ENCODE measurements at regions not wholly inside any gene's neighbourhood (a gene's known extent, or its start where the extent isn't known, plus 50 kb on each side); places are given as distances from the start of the nearest gene placed in this dataset.

- no peak for DNase-seq
Observed at GRCh38 chr4:3683077-3683743, 83.0 kb upstream of the ADRA2C start.

- no peak for DNase-seq
Observed at GRCh38 chr4:3682236-3683076, 83.7 kb upstream of the ADRA2C start.

DNA sequence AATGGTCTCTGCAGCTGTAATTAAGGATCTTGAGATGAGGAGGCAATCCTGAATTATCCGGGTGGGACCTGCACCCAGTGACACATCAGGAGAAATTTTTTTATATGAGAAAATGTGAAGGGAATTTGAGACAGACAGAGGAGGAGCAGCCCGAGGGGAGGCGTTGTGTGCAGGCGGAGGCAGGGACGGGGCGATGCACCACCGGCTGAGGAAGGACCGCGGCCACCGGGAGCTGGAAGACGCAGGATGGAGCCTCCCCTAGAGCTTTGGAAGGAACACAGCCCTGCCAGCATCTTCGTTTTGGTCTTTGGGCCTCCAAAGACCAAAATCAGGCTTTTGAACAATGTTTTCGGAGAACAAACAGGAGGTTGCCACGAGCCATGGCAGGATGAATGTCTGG lies 85.0 kb upstream of the ADRA2C start:
- no peak for DNase-seq

DNA sequence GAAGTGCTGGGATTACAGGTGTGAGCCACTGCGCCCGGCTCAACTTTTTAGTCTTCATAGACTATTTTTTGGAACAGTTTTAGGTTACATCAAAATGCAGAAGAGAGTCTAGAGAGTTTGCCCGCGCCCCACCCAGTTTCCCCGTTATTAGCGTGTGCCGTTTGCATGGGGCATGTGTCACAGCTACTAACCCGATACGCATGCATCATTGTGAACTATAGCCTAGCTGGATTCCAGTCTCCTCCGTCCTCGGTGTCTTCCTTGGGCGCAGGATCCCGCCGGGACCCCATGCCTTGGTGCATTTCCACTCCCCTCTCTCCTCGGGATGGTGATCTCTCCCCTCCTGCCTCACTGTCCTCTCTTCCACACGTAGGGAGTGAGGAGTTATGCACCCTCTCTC lies 85.5 kb upstream of the ADRA2C start:
- no peak for DNase-seq

GRCh38 chr4:3679851-3680311 lies 86.3 kb upstream of the ADRA2C start:
- no peak for DNase-seq

DNA sequence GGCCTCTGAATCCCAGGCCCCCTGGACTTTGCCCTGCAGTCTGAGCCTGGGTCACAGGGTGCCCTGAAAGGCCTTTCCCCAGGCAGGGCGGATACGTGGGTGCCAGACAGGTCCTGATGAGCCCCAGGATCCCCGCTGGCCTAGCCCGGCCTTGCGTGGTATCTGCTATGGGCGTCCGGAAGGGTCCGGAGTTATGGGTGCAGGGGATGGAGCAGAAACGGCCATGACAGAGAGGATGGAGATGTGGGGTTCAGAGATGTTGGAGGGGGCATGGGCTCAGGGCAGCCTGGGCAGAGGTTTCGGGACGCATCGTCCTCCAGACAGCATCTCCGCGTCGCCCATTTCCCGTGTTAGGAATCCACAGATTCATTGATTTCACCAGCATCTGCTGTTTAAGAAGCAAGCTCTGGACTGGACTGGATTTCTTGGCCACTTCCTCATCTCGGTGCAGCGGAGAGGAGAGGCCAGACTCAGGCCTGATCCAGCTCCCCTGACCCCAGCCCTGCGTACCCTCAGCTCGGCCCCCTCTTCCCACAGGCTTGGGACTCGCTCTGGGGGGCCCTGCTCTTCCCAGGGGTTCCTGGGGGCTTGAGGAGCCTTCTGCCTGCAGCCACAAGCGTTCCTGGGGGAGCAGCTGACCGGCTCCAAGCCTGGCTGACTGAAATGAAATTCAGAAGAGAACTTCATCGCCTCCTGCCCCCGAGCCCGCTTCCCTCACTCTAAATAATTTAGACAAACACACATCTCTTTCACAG lies 86.9 kb upstream of the ADRA2C start:
- DNase-seq = no peak

GRCh38 chr4:3677748-3678070 lies 88.5 kb upstream of the ADRA2C start:
- no peak for DNase-seq

GRCh38 chr4:3676907-3677747 lies 89.1 kb upstream of the ADRA2C start:
- DNase-seq = no peak

DNA sequence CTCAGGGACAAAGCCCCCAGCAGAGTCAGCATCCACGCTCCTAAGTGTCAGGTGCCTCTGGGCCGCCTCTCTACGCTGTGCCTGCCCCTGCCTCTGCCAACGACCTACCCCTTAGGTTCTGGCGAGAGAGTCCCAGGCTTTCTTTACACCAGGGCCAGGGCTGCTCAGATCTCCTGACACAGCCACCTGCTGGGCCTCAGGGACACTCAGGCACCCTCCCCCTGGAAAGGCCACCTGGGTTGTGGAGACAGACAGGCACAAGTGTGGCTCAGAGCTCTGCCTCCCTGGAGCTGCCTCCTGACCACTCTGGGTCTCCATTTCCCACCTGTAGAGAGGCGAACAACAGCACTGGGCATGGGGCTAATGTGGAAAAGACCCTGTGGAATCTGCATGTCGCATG lies 90.0 kb upstream of the ADRA2C start:
- DNase-seq = no peak

DNA sequence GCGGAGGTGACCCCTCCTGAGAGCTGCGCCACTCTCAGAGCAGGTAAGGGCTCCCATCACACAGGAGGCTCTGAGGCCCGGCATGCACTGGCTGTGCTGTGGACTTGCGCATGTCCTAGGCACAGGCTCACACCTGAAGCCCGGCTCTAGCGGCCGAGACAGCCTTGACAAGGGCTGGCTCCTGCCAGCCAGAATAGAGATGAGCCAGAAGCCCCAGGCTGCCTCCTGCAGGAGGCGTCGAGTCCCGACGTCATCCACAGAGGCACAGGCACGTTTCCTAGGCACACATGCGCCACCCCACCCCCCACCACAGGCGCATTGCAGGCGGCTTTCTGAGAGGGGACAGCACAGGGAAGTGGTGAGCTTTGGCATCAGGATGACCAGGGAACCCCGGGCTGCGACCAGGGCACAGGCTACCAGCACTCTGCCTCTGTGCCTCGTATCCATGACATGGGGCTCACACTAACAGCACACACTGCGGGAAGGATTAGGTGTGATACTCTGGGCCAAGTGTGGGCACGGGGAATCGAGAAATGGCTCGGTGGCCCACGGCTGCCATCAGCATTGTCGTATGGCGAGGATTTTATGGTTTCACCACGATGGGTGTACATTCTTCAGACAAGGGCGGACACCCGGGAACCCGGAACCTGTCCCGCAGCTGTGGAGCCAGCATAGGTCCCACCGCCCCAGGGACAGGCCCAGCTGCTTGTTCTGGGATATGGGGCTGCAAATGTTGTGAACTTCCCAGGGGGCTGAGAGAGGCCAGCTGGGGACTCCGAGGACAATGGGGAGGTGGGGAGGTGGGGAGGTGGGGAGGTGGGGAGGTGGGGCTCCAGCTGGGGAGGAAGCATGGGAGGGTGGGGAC lies 90.7 kb upstream of the ADRA2C start:
- no peak for DNase-seq

- no peak for DNase-seq
Observed at GRCh38 chr4:3674479-3674851, 91.7 kb upstream of the ADRA2C start.

DNA sequence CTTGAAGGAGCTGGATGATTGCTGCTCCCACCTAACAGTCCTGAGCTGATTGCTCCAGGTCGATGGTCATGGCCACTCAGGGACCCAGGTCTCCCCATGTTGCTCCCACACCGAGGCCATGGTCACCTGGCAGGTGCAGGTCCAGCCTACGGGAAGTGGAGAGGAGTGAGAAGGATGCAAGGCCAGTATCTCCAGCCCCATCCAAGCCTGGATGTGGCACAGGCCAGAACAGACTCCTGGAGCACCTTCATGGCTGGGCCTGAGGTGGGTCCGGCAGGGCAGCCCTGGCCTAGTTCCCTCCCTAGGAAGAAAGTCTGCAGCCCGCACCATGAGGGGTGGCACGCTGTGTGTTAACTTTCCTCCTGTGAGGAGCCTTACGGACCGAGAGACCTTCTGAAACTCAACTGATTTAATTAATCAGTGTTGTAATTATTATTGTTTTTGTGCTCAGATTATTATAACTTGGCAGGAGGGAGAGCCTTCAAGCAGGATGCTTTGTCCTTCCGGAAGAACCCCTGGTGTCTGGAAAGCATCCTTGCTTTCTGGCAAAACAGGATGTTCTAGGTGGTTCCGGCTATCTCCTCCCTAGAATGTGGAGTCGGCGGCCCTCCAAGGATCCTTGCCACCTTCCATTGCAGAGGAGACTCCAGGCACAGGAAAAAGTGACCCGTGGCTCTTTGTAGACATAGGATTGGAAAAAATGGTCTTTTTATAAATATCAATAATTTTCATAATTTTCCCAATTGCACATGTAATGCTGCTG lies 92.3 kb upstream of the ADRA2C start:
- no peak for DNase-seq

DNA sequence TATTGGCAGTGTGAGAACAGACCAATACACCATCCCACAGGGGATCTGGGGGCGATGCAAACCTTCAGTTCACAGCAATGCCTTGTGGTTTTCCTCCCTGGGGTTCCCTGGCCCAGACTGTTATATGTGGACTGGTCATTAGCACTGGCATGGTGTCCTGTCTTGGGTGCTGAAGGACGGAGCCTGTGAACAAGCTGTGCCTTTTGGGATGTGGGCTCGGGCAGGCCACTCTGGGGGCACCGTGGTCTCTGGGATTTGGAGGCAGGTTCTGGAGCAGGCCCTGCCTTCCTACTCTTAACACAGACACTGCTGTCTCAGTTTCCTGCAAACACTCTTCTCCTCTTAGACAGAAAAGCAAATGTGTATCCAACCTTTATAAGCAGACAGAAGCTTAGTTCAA lies 93.0 kb upstream of the ADRA2C start:
- DNase-seq = no peak

GRCh38 chr4:3672465-3672831 lies 93.7 kb upstream of the ADRA2C start:
- DNase-seq = no peak

DNA sequence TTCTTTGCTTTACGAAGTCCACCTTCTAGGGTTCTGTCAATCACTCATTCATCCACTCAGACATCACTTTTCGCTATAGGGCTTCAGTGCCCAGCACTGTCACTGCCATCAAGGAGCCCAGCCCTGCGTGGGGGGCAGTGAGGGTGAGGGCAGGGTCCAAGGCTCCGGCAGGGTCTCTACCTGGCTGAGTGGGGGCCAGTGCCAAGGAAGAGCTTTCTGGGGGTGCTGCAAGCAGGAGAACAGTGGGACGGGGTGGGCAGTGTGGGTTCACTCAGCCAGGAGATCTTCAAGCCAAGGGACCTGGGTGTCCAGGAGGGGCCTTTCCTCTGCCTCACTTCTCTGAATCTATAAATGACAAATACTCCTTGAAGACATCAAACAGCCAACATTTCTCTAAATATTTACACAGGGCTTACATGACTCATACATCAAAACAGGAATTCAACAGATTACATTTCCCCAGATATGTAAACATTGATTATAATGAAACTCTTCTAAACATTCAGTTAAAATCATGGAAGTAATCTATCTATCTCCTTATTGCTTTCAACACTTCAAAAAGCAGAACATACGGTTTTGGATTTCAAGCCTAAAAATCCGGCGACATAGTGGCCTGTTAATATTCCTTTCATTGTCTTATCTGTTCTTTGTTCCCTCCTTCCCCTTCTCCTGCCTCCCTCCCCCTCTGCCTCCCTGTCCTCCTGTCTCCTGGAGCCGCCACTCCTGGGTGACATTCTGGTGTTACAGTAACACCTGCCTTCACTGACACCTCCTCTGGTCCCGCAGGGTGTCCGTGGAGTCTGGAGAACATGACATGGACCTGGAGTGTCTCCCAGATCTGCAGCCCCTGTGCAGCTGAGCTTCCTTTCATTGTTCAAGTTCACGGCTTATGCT lies 94.4 kb upstream of the ADRA2C start:
- DNase-seq = no peak

DNA sequence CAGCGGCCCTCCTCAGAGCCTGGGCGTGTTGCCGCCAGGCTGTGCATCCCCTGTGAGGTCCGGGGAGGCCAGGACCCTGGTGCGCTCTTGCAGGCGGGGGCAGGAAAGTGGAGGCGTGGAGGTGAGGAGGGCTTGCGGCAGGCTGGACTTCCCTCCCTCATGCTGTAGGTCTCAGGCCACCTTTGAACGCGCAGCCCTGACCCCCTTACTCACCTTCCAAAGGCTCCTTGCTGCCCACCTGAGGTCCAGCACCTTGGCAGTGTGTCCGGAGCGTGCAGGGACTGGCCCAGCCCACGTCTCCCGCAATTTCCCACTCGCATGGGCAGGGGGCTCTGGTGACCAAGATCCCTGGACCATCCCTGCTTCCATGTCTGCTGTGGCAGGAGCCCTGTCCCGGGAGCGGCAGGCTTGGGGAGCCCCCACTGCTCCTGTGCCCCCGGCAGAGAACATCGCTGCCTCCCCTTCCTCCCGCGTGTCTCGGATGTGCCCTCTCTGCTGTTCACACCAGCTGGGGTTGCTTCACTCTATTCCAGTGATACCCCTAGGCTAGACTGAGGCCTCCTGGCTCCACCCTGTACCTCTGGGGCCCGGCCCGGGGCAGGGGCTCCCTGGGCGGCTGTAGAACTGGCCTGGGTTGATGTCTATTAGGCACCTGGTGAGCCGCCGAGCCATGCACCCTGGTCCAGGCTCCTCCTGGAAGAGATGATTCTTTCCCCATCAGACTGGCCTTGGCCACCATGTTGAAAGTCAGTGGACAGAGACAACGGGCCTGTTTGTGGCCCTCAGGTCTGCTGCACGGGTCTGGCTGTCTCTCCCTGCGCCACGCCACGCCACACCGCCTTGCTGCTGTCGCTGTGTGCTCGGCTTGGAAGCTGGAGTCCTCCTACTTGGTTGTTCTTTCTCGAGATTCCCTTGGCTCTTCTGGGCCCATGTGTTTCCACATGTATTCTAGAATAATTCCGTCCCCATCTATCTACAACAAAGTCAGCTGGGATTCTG lies 95.4 kb upstream of the ADRA2C start:
- DNase-seq = no peak

DNA sequence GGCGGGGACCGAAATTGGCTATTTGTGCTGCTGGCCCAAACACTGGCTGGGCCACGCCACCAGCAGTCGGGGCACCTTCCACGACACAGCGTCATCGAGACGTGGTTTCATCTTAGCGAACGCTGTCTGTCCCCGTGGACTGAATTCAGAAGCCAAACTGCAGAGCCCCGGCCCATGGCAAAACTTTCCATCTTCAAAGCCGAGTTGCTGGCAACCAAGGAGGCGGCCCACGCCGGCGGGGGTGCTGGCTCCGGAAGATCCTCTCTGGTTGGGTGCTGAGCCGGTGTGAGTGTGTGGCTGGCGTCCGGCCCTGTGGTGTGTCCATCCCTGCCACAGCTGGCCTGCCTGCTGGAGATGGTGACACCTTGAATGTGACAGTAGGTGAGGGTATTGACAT lies 96.6 kb upstream of the ADRA2C start:
- DNase-seq = no peak

DNA sequence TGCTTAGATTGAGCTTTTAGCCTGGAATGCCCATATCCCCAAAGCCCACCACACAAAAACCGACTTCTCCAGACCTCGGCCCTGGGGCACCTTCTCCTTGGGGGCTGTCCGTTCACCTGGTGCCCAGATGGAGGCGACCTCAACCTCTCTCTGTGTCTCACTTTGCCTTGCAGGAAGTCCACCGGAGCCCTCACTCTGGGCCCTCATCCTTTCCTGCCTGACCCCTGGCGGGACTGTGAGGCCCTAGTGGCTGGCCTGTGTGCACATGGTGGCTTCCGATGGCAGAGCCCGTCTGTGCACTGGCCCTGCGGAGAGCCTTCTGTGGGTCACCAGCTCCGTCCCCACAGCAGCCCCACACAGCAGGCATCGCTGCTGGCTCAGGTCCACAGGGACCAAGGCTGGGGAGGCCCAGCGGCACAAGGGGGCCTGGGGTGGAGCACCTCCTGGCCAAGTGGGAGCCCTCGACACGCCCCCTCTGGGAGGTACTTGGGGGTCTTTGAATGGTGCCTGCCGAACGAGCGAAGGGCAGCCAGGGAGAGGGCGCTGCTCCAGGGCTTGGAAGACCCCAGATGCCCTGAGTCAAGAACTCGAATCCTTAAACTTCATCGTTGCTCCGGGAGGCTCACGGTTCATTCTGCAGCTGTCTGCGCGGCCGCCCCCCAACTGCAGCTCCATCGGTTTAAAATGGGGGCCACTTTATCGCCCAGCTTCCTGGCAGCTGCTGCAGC lies 97.2 kb upstream of the ADRA2C start:
- DNase-seq = no peak

All from activated T-cell treated with anti-CD3 and anti-CD28 coated beads, Interleukin-2, amount 50 U/mL, for 48 hours (primary cell).